MG63 (cell line): ENCODE measurements at regions not wholly inside any gene's neighbourhood (a gene's known extent, or its start where the extent isn't known, plus 50 kb on each side); places are given as distances from the start of the nearest gene placed in this dataset.
"Not testable (repeated sequence)": the region's sequence is repeated elsewhere in the genome, so short reads cannot be mapped to it uniquely, and the experiment has no call there.

ENCODE experiments used
- DNase-seq: peaks from one replicate; pipeline ENCODE4 v3.0.0-alpha.2; 2020
- H3K27me3 ChIP-seq: fragments of 250-450 bp; sonication (Bioruptor Pico); 2 replicates; pipeline ENCODE4 v1.5.1; 2020; ENCODE audit warnings: mild to moderate bottlenecking, moderate library complexity
- H3K36me3 ChIP-seq: fragments of 250-450 bp; sonication (Bioruptor Pico); 2 replicates; pipeline ENCODE4 v1.5.1; 2020; ENCODE audit warnings: mild to moderate bottlenecking, moderate library complexity
- H3K4me3 ChIP-seq: fragments of 250-450 bp; sonication (Bioruptor Pico); 2 replicates; pipeline ENCODE4 v1.5.1; 2020; ENCODE audit warnings: mild to moderate bottlenecking, moderate library complexity
- H3K9me3 ChIP-seq: fragments of 250-450 bp; sonication (Bioruptor Pico); 2 replicates; pipeline ENCODE4 v1.5.1; 2020; ENCODE audit warnings: mild to moderate bottlenecking, moderate library complexity

GRCh38 chr18:14378376-14378775 is 165.0 kb downstream of the POTEC start:
- not testable (repeated sequence) for H3K36me3 ChIP-seq, H3K4me3 ChIP-seq, H3K27me3 ChIP-seq, H3K9me3 ChIP-seq, DNase-seq

- not testable (repeated sequence) for DNase-seq, H3K36me3 ChIP-seq, H3K4me3 ChIP-seq, H3K9me3 ChIP-seq, H3K27me3 ChIP-seq
Measured at GRCh38 chr18:14361346-14361745, 182.1 kb downstream of the POTEC start.

GRCh38 chr18:14357553-14358297 is 185.7 kb downstream of the POTEC start:
- not testable (repeated sequence) for H3K27me3 ChIP-seq, DNase-seq, H3K36me3 ChIP-seq, H3K4me3 ChIP-seq, H3K9me3 ChIP-seq

- H3K36me3 ChIP-seq, H3K27me3 ChIP-seq: not testable (repeated sequence)
Measured at GRCh38 chr18:14342170-14342569, 201.2 kb downstream of the POTEC start.

GRCh38 chr18:14336017-14336416 is 203.8 kb upstream of the ZNF519 start:
- H3K36me3 ChIP-seq, H3K4me3 ChIP-seq, H3K9me3 ChIP-seq, DNase-seq, H3K27me3 ChIP-seq: not testable (repeated sequence)

More at GRCh38 chr18:14342170-14342569, 201.2 kb downstream of the POTEC start:
- not testable (repeated sequence) for DNase-seq, H3K4me3 ChIP-seq, H3K9me3 ChIP-seq

- H3K4me3 ChIP-seq, DNase-seq, H3K9me3 ChIP-seq, H3K36me3 ChIP-seq, H3K27me3 ChIP-seq: not testable (repeated sequence)
Measured at GRCh38 chr18:14321217-14321616, 189.0 kb upstream of the ZNF519 start.

- H3K27me3 ChIP-seq, H3K4me3 ChIP-seq, H3K36me3 ChIP-seq, DNase-seq, H3K9me3 ChIP-seq: not testable (repeated sequence)
Measured at GRCh38 chr18:14301255-14301654, 169.0 kb upstream of the ZNF519 start.

- DNase-seq, H3K27me3 ChIP-seq, H3K36me3 ChIP-seq, H3K4me3 ChIP-seq, H3K9me3 ChIP-seq: not testable (repeated sequence)
Measured at GRCh38 chr18:14295081-14295480, 162.8 kb upstream of the ZNF519 start.

GRCh38 chr18:14285053-14285452 is 152.8 kb upstream of the ZNF519 start:
- Histone ChIP-seq H3K4me3 (no peak overlapping the region), H3K9me3 (no peaks in the 10 kb centered on the region), H3K36me3 (no peaks in the 10 kb centered on the region), H3K27me3 (no peaks in the 10 kb centered on the region)
- DNase-seq: no peak

- not testable (repeated sequence) for H3K4me3 ChIP-seq, DNase-seq, H3K27me3 ChIP-seq, H3K36me3 ChIP-seq, H3K9me3 ChIP-seq
Measured at GRCh38 chr18:14275391-14275790, 143.2 kb upstream of the ZNF519 start.

GRCh38 chr18:14265637-14266410 is 133.6 kb upstream of the ZNF519 start:
- not testable (repeated sequence) for DNase-seq, H3K9me3 ChIP-seq, H3K36me3 ChIP-seq, H3K4me3 ChIP-seq, H3K27me3 ChIP-seq

GRCh38 chr18:14262786-14263185 is 130.6 kb upstream of the ZNF519 start:
- not testable (repeated sequence) for H3K4me3 ChIP-seq, DNase-seq, H3K36me3 ChIP-seq, H3K9me3 ChIP-seq, H3K27me3 ChIP-seq

GRCh38 chr18:14250084-14250677 is 117.9 kb upstream of the ZNF519 start:
- H3K9me3 ChIP-seq, H3K27me3 ChIP-seq, H3K36me3 ChIP-seq, H3K4me3 ChIP-seq, DNase-seq: not testable (repeated sequence)

- H3K36me3 ChIP-seq, H3K27me3 ChIP-seq, H3K4me3 ChIP-seq, H3K9me3 ChIP-seq, DNase-seq: not testable (repeated sequence)
Measured at GRCh38 chr18:14239224-14239623, 107.0 kb upstream of the ZNF519 start.

GRCh38 chr18:14236356-14237048 is 104.3 kb upstream of the ZNF519 start:
- DNase-seq, H3K27me3 ChIP-seq, H3K36me3 ChIP-seq, H3K4me3 ChIP-seq, H3K9me3 ChIP-seq: not testable (repeated sequence)

GRCh38 chr18:14225286-14225679 is 93.0 kb upstream of the ZNF519 start:
- H3K36me3 ChIP-seq, H3K9me3 ChIP-seq, DNase-seq, H3K4me3 ChIP-seq, H3K27me3 ChIP-seq: not testable (repeated sequence)

- not testable (repeated sequence) for H3K36me3 ChIP-seq, H3K27me3 ChIP-seq, DNase-seq, H3K4me3 ChIP-seq, H3K9me3 ChIP-seq
Measured at GRCh38 chr18:14224551-14225285, 92.5 kb upstream of the ZNF519 start.
